Progenitor cell of endocrine pancreas (in vitro differentiated cells): ENCODE measurements at regions not wholly inside any gene's neighbourhood (a gene's known extent, or its start where the extent isn't known, plus 50 kb on each side); places are given as distances from the start of the nearest gene placed in this dataset.

Experiments
- DNase-seq: peaks from one replicate; pipeline ENCODE4 v3.0.0; 2021; ENCODE audit warnings: low spot score; ENCODE audit not compliant: unreplicated experiment
- H3K27ac Mint-ChIP-seq: 2 replicates; pipeline ENCODE4 v1.8.0; 2021; ENCODE audit warnings: mild to moderate bottlenecking, moderate library complexity, mixed read lengths
- H3K27me3 Mint-ChIP-seq: 2 replicates; pipeline ENCODE4 v1.8.0; 2021; ENCODE audit warnings: mixed read lengths
- H3K36me3 Mint-ChIP-seq: 2 replicates; pipeline ENCODE4 v1.8.0; 2022; ENCODE audit warnings: mixed read lengths; ENCODE audit not compliant: insufficient read depth
- H3K4me1 Mint-ChIP-seq: 2 replicates; pipeline ENCODE4 v1.8.0; 2021; ENCODE audit warnings: low read depth, mixed read lengths
- H3K4me3 Mint-ChIP-seq: 2 replicates; pipeline ENCODE4 v1.8.0; 2021; ENCODE audit warnings: low read depth, mild to moderate bottlenecking, moderate library complexity, mixed read lengths
- H3K9me3 Mint-ChIP-seq: 2 replicates; pipeline ENCODE4 v1.8.0; 2021; ENCODE audit warnings: low read depth, mixed read lengths
- TF ChIP-seq, protein P1 (sequence below): fragments of 200-600 bp; sonication (generic); IDR thresholded peaks from one replicate; pipeline ENCODE4 v1.5.0; 2021; ENCODE audit warnings: antibody characterized with exemption, mild to moderate bottlenecking; ENCODE audit not compliant: unreplicated experiment

DNA sequence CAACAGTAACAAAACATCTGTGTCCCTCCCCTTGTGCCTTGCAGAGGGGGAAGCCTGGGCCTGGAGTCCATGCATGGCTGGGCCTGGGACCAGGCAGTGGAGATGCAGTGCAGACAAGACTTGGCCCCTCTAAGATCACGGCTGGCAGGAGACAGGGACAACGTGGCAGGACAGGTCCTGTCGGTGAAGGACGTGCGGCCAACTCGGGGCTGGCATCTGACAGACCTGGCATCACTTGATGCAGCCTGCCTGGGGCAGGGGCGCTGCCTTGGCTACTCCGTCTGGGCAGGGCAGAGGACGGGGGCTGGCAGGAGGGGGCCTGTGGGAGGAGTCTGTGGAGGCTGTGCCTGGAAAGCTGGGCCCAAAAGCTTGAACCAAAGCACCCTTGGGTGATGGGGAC lies 112.1 kb downstream of the CPZ start:
- peaks cover 3% of the 10 kb centered on the region for H3K4me1 Mint-ChIP-seq
- no peak overlapping the region for H3K27ac Mint-ChIP-seq
- H3K4me3 Mint-ChIP-seq, result no peak overlapping the region
- H3K9me3 Mint-ChIP-seq, result no peaks in the 10 kb centered on the region
- TF ChIP-seq, protein P1, sequence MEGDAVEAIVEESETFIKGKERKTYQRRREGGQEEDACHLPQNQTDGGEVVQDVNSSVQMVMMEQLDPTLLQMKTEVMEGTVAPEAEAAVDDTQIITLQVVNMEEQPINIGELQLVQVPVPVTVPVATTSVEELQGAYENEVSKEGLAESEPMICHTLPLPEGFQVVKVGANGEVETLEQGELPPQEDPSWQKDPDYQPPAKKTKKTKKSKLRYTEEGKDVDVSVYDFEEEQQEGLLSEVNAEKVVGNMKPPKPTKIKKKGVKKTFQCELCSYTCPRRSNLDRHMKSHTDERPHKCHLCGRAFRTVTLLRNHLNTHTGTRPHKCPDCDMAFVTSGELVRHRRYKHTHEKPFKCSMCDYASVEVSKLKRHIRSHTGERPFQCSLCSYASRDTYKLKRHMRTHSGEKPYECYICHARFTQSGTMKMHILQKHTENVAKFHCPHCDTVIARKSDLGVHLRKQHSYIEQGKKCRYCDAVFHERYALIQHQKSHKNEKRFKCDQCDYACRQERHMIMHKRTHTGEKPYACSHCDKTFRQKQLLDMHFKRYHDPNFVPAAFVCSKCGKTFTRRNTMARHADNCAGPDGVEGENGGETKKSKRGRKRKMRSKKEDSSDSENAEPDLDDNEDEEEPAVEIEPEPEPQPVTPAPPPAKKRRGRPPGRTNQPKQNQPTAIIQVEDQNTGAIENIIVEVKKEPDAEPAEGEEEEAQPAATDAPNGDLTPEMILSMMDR, result no peak
- no peak for DNase-seq
- H3K36me3 Mint-ChIP-seq, result no peaks in the 10 kb centered on the region
- H3K27me3 Mint-ChIP-seq, result peaks cover 33% of the 10 kb centered on the region

GRCh38 chr4:8703857-8704495 lies 111.4 kb downstream of the CPZ start:
- Mint-ChIP-seq H3K27ac (no peak overlapping the region), H3K4me1 (peaks cover 3% of the 10 kb centered on the region), H3K9me3 (no peaks in the 10 kb centered on the region), H3K36me3 (no peaks in the 10 kb centered on the region), H3K27me3 (peaks cover 31% of the 10 kb centered on the region), H3K4me3 (no peak overlapping the region)
- no peak for DNase-seq
- TF ChIP-seq, protein P1, result no peak

DNA sequence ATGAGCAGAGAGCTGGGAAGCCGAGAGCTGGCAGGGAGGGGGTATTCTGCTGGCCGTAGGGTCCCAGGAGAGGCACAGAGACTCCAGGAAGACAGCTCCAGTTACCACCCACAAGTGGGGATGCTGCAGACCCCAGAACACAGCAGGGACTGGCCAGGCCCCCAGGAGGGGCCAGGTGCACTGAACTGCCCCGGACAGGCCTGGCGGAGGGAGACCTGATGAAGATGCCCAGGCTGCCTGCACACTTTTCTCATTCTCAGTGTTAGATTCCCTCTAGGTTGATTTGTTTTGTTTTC lies 110.8 kb downstream of the CPZ start:
- H3K4me1 Mint-ChIP-seq, result peaks cover 3% of the 10 kb centered on the region
- peaks cover 27% of the 10 kb centered on the region for H3K27me3 Mint-ChIP-seq
- H3K27ac Mint-ChIP-seq, result no peak overlapping the region
- H3K4me3 Mint-ChIP-seq, result no peak overlapping the region
- no peaks in the 10 kb centered on the region for H3K9me3 Mint-ChIP-seq
- no peaks in the 10 kb centered on the region for H3K36me3 Mint-ChIP-seq
- TF ChIP-seq, protein P1, result no peak
- DNase-seq, result no peak

DNA sequence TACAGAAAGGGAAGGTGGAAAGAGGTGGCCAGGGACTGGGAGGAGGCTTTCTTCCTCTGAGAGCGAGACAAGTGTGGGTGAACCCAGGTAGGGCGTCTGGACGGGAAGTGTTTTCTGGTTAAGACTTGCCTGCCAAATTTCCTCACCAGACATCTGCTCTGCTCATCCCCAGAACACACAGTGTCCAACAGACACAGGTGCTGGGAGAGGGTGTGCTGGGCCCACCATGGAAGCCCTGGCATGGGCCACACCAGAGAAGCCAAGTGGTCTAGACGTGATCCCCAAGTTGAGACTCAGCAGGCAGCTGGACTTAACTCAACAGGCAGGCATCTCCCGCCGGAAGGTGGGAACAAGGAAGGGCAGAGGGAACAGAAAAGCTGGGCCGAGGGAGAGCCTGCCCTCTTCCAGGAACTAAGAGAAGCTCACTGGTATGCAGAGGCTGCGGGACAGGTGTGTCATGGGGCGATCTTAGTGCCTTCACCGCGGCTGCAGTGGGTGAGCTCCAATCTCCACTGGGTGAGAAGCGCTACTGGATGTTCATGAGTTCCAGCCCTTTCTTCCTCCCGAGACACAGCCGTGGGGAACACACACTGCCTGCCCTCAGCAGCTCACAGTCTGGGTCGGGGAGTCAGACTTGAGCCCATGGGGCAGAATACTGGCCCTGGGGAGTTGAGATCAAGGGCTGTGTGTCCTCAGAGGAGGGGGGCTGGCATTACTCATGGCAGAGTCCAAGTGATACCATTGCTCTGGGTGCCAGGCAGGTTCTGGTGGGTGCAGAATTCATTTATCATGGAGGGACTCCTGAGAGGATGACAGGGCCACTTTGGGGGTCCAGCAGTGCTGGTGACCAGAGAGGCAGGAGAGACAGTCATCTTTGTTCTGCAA lies 110.2 kb downstream of the CPZ start:
- Mint-ChIP-seq H3K4me3 (no peak overlapping the region), H3K9me3 (no peaks in the 10 kb centered on the region), H3K36me3 (no peaks in the 10 kb centered on the region), H3K4me1 (peaks cover 3% of the 10 kb centered on the region), H3K27ac (no peak overlapping the region), H3K27me3 (peaks cover 27% of the 10 kb centered on the region)
- TF ChIP-seq, protein P1, result no peak
- no peak for DNase-seq

DNA sequence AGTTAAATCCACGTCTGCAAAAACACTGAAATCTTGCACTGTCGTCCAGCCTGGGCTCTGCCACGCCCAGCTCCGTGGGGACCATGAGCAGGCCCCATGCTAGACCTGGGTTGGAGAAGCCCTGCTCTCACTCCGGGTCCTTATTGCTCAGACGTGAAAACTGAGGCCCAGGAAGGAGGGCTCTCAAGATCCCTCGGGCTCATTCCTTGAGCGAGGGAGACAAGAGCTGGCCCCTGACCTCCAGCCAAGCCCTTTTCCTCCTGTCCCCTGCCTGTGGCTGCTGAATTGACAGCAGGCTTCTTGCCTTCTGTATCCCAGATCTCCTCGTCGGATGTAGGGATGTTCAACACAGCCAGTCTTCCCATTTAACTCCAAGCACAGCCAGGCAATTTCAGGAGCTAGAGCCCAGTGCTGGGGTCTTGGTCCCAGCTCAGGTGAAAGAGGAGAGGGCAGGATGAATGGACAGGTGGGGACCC lies 109.5 kb downstream of the CPZ start:
- H3K27ac Mint-ChIP-seq, result no peak overlapping the region
- peaks cover 3% of the 10 kb centered on the region for H3K4me1 Mint-ChIP-seq
- TF ChIP-seq, protein P1, result no peak
- no peak for DNase-seq
- H3K36me3 Mint-ChIP-seq, result no peaks in the 10 kb centered on the region
- no peak overlapping the region for H3K4me3 Mint-ChIP-seq
- peaks cover 32% of the 10 kb centered on the region for H3K27me3 Mint-ChIP-seq
- H3K9me3 Mint-ChIP-seq, result peaks cover 5% of the 10 kb centered on the region
